HG02678 (cell line): ENCODE measurements at regions not wholly inside any gene's neighbourhood (a gene's known extent, or its start where the extent isn't known, plus 50 kb on each side); places are given as distances from the start of the nearest gene placed in this dataset.
"Not testable (repeated sequence)": the region's sequence is repeated elsewhere in the genome, so short reads cannot be mapped to it uniquely, and the experiment has no call there.

Experiments used
- ATAC-seq: cut with Tn5 transposase; IDR thresholded peaks from one replicate; pipeline ENCODE4 v1.9.1; 2021; ENCODE audit warnings: mild to moderate bottlenecking, moderate library complexity; ENCODE audit not compliant: unreplicated experiment

- ATAC-seq: no peak
Measured at GRCh38 chr7:46606761-46607160, 685.7 kb upstream of the IGFBP3 start.

GRCh38 chr7:46604241-46604661, 683.2 kb upstream of the IGFBP3 start:
- ATAC-seq: no peak

- no peak for ATAC-seq
Measured at GRCh38 chr7:46603780-46604179, 682.7 kb upstream of the IGFBP3 start.

- no peak for ATAC-seq
Measured at GRCh38 chr7:46603296-46603752, 682.3 kb upstream of the IGFBP3 start.

GRCh38 chr7:46600340-46600739, 679.3 kb upstream of the IGFBP3 start:
- no peak for ATAC-seq

GRCh38 chr7:46594831-46595230, 673.8 kb upstream of the IGFBP3 start:
- ATAC-seq: not testable (repeated sequence)

GRCh38 chr7:46590918-46591905, 670.1 kb upstream of the IGFBP3 start:
- ATAC-seq: not testable (repeated sequence)

GRCh38 chr7:46589286-46589685, 668.2 kb upstream of the IGFBP3 start:
- ATAC-seq: no peak

- ATAC-seq: no peak
Measured at GRCh38 chr7:46586406-46586805, 665.3 kb upstream of the IGFBP3 start.

- no peak for ATAC-seq
Measured at GRCh38 chr7:46583656-46584055, 662.6 kb upstream of the IGFBP3 start.

GRCh38 chr7:46581268-46581667, 660.2 kb upstream of the IGFBP3 start:
- ATAC-seq: no peak

GRCh38 chr7:46580766-46581165, 659.7 kb upstream of the IGFBP3 start:
- no peak for ATAC-seq

- no peak for ATAC-seq
Measured at GRCh38 chr7:46577394-46577793, 656.3 kb upstream of the IGFBP3 start.

GRCh38 chr7:46576950-46577349, 655.9 kb upstream of the IGFBP3 start:
- no peak for ATAC-seq

- ATAC-seq: no peak
Measured at GRCh38 chr7:46572691-46573090, 651.6 kb upstream of the IGFBP3 start.

- no peak for ATAC-seq
Measured at GRCh38 chr7:46571996-46572395, 650.9 kb upstream of the IGFBP3 start.

GRCh38 chr7:46569133-46569465, 648.0 kb upstream of the IGFBP3 start:
- ATAC-seq: no peak

GRCh38 chr7:46568420-46569132, 647.5 kb upstream of the IGFBP3 start:
- no peak for ATAC-seq

- no peak for ATAC-seq
Measured at GRCh38 chr7:46567858-46568257, 646.8 kb upstream of the IGFBP3 start.

GRCh38 chr7:46566097-46566774, 645.2 kb upstream of the IGFBP3 start:
- ATAC-seq: no peak
